GM10248 (cell line): ENCODE measurements at regions not wholly inside any gene's neighbourhood (a gene's known extent, or its start where the extent isn't known, plus 50 kb on each side); places are given as distances from the start of the nearest gene placed in this dataset.

Source experiments
- CTCF ChIA-PET: fragments of 300-600 bp; sonication (Branson Sonifier 250); formaldehyde crosslinking; extraction: SDS; loops from one replicate; lab custom pipeline; 2021; ENCODE audit warnings: antibody characterized with exemption; lab: Yijun Ruan, JAX
- POLR2A ChIA-PET: fragments of 350-650 bp; sonication (Branson Sonifier 250); formaldehyde crosslinking; extraction: SDS; loops from one replicate; lab custom pipeline; 2020; ENCODE audit warnings: antibody characterized with exemption; lab: Yijun Ruan, JAX
- DNase-seq: peaks from one replicate; pipeline ENCODE4 v3.0.0; 2012; ENCODE audit errors: extremely low spot score
- TF ChIP-seq, protein P1 (sequence below): IDR thresholded peaks from 2 replicates; pipeline ENCODE4 v1.5.1; 2012; ENCODE audit warnings: mild to moderate bottlenecking, low read depth; ENCODE audit errors: extremely low read depth, missing control alignments, control extremely low read depth

DNA sequence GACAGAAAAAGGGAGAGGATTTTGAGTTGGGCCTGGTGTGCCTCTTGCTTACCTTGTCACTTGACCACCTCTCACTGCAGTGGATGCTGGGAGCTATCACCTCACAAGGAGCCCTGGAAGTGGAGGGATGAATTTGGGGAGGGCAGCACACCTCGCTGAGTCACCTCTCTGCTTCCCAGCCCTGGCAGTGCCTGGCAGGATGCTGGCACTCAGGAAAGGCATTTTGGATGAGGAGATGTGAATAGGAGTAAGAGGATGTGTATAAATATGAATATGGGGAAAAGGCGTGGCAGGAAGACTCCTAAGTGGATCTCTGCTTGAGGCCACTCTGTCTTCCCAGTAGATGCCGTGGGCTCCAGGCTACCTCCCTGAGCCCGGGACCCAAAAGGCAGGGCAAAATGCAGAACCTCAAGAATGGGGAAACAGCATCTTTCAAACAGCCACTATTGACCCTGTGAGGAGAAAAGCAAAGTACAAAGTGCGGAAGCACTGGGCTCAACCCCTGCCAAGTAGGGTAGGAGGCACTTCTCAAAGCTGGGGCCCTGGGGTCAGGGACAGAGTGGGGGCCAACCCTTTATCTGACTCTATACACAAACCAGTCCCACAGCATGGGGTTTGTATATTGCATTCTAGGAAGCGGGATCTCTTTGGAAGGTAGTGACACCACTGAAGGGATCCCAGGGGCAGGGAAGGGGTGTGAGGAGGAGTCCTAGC is 164.5 kb upstream of the GLI2 start:
- ChIA-PET CTCF (no interaction called here), POLR2A (no interaction called here)
- TF ChIP-seq, protein P1, sequence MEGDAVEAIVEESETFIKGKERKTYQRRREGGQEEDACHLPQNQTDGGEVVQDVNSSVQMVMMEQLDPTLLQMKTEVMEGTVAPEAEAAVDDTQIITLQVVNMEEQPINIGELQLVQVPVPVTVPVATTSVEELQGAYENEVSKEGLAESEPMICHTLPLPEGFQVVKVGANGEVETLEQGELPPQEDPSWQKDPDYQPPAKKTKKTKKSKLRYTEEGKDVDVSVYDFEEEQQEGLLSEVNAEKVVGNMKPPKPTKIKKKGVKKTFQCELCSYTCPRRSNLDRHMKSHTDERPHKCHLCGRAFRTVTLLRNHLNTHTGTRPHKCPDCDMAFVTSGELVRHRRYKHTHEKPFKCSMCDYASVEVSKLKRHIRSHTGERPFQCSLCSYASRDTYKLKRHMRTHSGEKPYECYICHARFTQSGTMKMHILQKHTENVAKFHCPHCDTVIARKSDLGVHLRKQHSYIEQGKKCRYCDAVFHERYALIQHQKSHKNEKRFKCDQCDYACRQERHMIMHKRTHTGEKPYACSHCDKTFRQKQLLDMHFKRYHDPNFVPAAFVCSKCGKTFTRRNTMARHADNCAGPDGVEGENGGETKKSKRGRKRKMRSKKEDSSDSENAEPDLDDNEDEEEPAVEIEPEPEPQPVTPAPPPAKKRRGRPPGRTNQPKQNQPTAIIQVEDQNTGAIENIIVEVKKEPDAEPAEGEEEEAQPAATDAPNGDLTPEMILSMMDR, result no peak
- DNase-seq, result no peak

DNA sequence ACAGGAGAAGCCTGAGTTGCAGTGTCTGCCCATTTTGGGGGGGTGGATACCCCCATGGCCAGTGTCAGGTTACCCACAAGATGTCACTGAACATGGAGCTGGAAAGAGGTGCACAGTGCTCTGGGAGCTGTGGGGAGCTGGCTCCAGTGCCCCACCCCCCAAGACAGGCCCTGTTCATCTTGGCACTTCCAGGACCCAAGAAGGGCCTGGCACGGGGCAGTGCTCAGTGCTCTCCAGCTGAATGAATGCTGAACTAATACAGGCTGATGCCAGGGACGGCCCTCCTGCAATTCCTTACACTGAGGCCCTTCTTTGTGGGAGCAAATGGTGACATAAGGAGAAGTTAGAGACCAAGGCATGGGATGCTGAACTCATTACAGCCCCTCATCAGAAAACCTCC is 163.4 kb upstream of the GLI2 start:
- TF ChIP-seq, protein P1, result no peak
- DNase-seq, result no peak
- POLR2A ChIA-PET, result no interaction called here
- CTCF ChIA-PET, result no interaction called here

DNA sequence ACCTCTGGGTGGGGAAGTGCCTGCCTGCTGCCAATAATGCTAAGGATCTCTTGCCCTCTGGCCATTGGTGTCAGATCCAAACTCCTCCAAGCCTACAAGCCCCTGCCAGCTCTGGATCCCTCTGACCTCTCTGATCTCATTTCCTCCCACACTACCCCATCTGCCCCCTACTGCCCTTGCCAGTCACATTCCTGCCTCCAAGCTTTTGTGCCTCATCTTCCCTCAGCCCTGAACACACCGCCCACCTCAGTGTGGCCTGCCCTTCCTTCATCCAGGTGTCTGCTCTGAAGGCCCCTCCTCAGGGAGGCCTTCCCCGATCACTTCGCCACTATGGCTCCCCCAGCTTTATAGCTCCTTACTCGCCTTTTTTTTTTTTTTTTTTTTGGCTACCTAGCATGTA is 161.0 kb upstream of the GLI2 start:
- POLR2A ChIA-PET, result no interaction called here
- CTCF ChIA-PET, result no interaction called here

DNA sequence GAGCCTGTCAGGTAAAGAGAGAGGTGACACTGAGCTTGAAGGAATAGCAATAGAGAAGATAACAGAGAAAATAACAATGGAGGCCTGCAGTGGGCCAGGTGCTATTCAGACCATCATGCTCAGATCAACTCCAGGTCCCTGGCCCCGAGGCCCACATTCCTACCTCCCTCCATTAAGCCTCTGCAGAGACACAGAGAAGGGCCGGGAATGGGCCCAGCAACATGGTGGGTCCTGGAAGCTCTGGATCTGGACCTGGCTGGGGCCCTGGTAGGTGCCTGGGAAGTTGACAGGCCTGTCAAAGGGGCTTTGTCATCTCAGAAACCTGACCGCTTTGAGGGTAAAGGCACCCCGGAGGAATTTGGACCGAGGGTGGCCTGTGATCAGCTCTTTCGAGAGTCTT is 159.7 kb upstream of the GLI2 start:
- no peak for DNase-seq
- ChIA-PET POLR2A (no interaction called here), CTCF (no interaction called here)
- TF ChIP-seq, protein P1, result no peak

More for the DNA sequence above, 161.0 kb upstream of the GLI2 start:
- TF ChIP-seq, protein P1, result no peak
- DNase-seq, result no peak

DNA sequence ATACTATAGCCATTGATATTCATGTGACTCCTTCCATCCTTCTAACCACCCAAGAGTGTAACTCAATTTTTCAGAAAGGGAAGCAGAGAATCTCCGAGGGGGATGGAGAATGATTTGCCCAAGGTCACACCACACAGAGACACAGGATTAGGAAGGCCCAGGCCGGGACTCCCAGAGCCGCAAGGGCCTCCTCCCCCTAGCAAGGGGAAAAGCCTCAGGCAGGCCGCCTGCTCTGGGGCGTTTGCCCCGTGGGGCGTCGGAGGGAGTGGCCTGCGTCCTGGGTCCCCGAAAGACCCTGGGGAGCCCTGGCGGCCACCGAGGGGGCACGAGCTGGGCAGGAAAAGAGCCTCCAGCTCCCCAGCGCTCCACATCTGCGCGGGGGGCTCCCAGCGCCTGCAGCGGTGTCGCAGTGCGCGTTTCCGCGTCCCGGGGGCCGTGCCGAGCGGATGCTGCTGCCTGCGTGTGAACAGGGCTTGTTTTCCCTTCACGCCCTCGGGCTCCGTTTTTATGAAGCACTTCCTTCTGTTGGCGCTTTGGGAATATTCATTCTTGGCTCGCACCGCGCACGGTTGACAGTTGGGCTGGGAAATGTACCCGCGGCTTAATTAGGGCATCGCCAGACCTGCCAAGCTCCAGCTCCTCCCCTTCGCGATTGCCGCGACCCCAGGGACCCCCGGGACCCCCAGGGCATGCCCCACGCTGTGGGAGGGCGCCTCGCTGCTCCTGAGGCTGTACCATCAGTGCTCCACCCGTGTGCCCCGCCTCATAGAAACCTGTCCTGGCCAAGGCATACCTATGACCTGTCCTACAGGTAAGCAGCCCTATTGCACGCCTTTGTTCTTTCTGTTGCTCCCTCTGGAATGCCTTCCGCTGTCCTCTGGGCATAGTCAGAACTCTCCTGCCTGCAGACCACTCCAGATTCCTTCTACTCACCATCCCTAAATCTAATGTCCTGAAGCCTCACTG is 158.9 kb upstream of the GLI2 start:
- TF ChIP-seq, protein P1, result no peak
- CTCF ChIA-PET, result no interaction called here
- POLR2A ChIA-PET, result no interaction called here
- DNase-seq, result no peak

DNA sequence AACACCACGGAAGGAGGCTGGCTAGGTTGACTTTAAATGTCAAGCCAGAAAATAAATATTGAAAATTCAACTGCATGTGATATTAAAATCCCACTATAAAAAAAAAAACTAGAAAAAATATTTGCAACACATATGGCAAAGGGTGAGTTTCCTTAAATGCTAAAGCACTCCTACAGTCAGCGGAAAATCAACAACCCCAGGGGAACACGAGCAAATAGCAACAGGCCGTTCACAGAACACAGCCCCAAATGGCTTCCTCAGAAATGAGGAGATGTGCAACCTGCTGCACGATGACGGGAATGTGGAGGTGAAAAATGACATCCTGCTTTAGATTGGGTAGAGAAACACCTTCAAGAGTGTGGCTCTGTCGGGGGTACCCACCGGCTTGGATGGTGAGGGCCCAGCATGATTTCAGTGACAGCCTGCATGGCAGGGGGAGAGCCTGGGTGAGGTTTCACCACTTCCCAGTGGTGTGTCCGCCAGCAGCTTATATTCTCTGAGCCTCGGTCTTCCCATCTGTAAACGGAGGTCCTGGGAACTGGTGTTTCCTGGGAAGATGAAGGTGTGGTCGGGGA is 157.9 kb upstream of the GLI2 start:
- TF ChIP-seq, protein P1, result no peak
- no peak for DNase-seq
- POLR2A ChIA-PET, result no interaction called here
- CTCF ChIA-PET, result no interaction called here
